HG02642 (cell line): ENCODE measurements at regions not wholly inside any gene's neighbourhood (a gene's known extent, or its start where the extent isn't known, plus 50 kb on each side); places are given as distances from the start of the nearest gene placed in this dataset.
"Not testable (repeated sequence)": the region's sequence is repeated elsewhere in the genome, so short reads cannot be mapped to it uniquely, and the experiment has no call there.

ENCODE experiments used
- ATAC-seq: cut with Tn5 transposase; IDR thresholded peaks from one replicate; pipeline ENCODE4 v1.9.1; 2021; ENCODE audit warnings: mild to moderate bottlenecking; ENCODE audit not compliant: unreplicated experiment, poor library complexity

DNA sequence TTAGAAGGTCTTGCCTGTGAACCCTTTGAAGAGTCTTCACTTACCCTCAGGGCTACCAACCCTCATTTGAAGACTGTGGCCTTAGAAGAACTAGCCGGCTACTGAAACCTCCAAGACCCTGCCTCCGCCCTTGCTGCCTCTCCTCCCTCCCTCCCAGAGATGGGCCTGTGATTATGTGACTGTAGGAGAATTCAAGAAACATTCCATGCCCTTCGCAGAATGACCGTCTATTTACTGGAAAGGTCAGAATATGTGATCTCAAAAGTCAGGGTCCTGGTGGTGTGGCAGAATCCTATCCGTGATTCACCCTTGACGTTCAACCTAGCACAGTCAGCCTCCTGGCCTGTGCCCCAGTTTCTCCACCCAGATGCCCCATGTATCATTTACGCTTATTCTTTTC lies 109.6 kb downstream of the CTNND1 start:
- no peak for ATAC-seq

DNA sequence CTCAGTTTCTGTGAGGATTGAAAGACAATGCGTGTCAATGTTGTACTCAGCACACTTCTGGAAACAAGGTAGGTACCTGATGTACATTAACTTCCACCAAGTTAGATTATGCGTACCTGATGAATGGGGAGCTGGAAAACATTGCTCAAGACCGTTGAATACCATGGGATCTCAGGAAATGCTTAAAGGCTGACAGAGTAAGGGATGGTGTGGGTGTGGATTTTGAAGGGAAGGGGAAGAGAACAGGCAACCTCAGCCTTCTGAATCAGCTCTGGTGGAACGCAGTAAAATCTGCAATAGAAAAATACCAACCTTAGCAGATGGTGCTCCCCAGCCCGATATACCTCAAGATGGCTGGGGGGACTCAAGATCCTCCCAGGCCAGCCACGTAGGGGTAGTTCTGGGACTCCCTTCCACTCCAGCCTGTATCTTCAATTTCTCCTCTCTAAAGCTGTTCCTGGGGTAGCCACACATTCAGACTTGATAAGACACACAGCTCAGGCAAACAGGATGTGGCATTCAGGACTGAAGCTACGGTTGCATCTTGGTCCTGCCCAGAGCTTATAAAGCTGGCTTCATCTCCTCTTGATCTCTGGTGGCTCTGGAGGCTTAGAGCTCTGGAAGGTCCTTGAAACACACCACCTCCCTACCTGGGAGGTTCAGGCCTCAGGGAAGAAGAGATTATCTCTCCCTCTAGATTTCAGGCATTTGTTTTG lies 111.8 kb downstream of the CTNND1 start:
- ATAC-seq, result no peak

DNA sequence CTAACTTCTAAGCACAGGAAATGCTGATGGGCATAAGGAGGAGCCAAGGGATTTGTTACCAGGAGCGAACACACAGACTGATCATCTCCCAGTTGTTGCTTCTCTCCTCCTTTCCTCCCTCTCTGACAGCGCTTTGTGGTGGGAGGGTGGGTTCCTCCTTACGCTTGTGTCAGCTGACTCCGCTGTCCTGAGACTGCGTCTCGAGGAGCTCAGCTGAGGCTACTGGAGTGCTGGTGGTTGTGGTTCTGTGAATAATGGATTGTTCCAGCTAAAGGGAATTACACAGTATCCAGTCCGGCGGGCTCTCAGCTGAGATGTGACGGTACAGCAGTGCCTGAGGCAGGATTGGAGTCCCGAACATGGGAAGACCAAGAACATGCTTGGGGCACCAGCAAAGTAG lies 113.4 kb downstream of the CTNND1 start:
- no peak for ATAC-seq

DNA sequence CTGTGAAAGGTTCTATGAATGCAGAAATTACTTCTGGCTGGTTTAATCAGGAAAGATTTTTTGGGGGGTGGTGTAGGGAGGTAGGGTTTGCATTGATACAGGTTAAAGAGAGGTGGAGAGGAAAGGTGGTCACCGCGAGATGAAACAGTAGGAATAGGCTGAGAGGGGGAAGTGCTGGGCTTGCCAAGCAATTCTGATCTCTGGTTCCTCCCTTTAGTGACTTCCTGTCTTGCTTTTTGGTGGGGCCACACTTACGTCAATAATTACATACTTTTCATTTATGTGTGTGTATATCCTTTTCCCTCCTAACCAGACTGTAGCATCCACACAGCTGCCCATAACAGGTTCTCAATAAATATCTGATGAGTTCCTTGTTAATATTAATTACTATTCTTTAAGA lies 120.0 kb downstream of the CTNND1 start:
- no peak for ATAC-seq

DNA sequence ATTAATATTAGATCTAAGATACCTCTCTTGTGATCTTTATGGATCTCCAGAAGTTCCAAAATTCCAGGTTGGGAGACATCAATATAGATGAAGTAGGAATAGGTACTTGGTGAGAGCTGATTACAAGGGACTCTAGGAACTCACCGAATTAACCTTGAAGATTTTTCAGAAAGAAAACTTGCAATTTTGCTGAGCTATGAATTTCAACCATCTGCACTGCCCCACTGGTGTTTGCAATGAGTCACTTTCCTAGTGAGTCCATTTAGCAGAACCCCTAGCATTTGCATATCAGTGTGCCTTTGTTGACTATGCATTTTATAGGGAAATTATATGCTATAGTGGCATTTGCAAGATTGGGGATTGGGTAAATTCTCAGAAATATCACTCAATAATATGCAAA lies 122.0 kb downstream of the CTNND1 start:
- ATAC-seq, result no peak

DNA sequence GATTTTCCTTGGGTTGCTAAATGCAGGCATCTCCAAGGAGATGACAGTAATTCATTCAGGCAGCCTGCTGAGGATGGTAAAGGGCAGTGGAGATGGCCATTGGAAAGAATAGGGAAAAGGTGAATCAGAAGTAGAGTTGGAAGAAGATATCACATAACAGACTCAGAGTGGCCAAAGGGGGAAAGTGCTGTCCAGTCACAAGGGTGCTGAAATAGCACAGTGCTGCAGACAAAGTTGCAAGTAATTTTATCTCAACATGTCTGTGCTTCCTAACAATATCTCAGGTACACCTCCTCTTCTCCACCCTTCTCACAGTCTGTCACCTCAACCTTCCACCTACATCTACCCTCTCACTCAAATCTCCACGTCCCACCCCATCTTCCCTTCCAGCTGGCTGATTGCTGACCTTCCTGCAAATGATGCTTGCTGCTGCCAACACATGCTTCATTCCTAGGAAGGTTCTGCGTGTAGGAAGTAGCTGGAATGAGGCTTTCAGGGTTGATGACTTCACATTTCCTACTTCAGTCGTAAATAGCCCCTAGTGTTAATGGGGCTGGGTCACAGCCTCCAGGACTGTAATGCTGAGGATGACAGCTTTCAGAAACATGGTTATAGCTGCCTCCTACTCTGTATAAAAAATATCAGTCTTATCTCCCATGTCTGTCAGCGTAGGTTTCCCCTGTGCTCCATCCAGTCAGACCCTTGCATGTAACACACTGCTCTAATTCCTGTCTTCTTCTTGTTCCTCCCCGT lies 123.9 kb downstream of the CTNND1 start:
- no peak for ATAC-seq

DNA sequence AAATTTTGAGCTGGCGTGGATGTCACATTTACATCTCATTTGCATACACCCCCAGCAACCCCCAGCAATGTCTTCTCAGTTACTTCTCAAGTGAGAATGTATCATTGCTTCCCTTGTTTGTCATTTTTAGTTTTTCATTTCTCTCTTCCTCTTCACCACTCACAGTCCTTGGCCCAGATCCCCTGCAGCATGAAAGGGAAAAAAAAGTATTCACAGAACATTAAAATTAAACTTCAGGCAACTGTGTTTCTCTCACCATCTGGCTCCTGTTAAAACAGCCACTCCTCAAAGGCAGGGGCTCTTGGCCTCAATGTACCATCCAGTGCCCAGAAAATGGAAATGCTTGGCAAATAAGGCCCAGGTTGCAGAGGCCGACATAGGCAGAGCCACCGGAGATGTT lies 126.8 kb downstream of the CTNND1 start:
- no peak for ATAC-seq

DNA sequence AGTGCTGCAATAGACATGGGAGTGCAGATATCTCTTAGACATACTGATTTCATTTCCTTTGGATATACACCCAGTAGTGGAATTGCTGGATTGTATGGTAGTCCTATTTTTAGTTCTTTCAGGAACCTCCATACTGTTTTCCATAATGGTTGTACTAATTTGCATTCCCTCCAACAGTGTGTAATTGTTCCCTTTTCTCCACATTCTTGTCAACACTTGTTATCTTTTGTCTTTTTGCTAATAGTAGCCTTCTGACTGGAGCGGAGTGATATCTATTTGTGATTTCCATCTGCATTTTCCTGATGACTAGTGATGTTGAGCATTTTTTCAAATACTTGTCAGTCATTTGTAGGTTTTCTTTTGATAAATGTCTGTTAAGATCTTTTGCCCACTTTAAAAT lies 128.9 kb downstream of the CTNND1 start:
- no peak for ATAC-seq

DNA sequence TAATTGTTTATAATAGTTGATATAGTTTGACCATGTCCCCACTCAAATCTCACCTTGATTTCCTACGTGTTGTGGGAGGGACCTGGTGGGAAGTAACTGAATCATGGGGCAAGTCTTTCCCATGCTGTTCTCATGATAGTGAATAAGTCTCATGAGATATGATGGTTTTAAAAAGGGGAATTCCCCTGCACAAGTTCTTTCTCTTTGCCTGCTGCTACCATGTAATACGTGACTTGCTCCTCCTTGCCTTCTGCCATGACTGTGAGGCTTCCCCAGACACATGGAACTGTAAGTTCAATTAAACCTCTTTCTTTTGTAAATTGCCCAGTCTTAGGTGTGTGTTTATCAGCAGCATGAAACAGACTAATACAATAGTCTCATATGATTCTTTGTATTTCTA lies 130.5 kb upstream of the OR9Q1 start:
- ATAC-seq, result not testable (repeated sequence)

DNA sequence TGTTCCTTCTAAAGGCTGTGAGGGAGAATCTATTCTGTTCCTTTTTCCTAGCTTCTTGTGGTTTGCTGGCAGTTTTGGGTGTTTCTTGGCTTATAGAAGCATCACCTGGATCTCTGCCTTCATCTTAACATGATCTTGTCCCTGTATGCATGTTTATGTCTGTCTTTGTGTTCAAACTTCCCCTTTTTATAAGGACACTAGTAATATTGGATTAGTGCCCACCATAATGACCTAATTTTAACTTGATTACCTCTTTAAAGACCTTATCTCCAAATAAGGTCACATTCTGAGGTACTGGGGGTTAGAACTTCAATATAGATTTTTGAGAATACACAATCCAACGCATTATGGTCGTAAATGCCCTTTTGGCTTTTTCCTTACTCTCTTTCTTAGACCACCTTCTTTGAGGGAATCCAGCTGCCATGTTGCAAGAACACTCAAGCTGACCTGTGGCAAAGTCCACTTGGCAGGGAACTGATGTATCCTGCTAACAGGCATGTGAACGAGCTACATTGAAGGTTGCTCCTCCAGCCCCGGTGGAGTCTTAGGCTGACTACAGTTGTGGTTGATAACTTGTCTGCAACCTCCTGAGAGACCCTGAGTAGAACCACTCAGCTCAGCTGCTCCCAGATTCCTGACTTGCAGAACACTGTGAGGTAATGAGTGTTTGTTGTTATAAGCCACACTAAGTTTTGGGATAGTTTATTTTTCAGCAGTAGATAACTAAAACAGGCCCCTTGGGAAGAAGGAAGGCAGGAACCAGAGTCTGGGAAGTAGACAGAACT lies 127.1 kb upstream of the OR9Q1 start:
- ATAC-seq, result no peak

DNA sequence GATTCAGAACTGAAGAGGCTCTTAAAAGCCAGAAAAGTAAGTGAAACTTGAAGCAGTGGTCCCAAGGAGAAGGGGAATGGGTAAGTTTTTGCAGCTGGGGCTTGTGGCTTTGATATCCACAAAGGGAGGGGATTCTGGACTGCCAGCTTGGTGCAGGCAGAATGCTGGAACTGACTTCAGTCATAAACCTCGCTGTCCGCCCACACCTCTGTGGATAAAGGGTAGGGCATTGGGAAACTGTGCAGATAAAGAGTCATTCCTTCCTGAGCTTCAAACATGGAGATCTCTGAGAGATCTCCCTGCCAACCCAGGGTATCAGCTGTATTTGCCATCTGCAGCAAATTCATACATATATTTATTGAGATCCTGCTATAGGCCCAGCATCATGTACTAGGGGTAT lies 124.3 kb upstream of the OR9Q1 start:
- no peak for ATAC-seq

DNA sequence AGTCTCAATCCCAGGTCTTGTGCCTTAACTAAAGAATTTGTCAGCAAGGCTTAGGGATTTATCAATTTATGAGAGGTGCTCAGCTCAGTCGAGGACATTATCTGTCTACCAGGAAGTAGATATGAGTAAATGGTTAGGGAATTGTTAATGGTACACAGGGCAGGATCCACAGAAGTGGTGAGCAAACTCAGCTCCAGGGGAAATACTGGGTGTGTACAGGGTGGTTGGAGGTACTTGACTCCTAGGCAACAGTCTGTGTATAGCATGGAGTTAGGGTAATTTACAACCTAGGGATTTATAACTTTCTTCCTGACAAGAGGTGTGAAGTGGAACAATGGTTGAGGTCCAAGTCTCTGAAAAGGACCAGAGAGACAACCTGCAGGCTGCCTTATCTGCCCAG lies 123.4 kb upstream of the OR9Q1 start:
- ATAC-seq, result no peak

DNA sequence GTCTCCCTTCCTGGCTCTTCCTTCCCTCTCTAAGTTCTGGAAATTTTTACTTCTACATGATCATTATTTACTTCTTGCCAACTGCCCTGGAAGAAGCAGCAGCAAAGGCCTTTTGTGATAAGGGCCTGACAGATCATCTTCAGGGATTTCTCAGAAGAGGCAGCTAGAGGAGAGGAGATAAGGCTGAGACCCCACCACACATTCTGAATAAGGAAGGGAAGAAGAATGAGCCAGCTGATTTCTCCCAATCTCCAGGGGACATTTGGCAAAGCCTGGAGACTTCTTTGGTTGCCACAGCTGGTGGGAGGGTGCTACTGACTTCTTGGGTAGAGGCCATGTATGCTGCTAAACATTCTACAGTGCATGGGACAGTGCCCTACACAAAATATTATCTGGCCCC lies 122.4 kb upstream of the OR9Q1 start:
- no peak for ATAC-seq

DNA sequence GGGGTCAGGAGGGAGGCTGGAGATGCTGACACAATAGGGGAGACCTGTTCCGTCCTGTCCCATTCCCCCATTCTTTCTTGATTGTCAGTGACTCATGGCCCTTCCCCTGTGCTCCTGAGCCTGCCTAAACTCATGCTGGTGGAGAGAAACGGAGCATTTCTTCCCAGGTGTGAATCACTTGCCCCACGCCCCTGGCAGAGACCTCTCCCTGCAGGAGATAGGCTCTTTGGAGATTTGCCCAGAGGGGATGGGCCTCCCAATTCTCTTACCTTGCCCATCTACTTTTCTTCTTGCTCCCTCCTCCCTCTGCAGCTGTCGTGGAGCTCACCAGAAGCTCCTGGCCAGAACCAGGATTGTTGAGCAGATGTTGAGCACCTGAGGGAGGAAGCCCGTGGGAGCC lies 121.9 kb upstream of the OR9Q1 start:
- no peak for ATAC-seq

DNA sequence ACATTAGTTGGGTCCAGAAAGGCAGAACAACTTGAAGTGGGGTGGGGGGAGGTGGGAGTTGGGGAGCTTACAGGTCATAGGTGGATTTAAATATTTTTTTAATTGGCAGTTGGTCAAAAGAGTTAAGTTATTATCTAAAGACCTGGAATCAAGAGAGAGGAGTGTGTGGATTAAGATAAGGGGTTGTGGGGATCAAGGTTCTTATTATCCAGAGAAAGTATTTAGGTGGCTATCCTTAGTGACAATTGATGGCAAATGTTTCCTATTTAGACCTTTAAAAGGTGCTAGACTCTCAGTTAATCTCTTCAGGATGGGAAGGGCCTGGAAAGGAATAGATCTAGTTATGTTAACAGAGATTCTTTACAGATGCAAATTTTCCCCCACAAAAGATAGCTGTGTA lies 120.7 kb upstream of the OR9Q1 start:
- ATAC-seq, result no peak

DNA sequence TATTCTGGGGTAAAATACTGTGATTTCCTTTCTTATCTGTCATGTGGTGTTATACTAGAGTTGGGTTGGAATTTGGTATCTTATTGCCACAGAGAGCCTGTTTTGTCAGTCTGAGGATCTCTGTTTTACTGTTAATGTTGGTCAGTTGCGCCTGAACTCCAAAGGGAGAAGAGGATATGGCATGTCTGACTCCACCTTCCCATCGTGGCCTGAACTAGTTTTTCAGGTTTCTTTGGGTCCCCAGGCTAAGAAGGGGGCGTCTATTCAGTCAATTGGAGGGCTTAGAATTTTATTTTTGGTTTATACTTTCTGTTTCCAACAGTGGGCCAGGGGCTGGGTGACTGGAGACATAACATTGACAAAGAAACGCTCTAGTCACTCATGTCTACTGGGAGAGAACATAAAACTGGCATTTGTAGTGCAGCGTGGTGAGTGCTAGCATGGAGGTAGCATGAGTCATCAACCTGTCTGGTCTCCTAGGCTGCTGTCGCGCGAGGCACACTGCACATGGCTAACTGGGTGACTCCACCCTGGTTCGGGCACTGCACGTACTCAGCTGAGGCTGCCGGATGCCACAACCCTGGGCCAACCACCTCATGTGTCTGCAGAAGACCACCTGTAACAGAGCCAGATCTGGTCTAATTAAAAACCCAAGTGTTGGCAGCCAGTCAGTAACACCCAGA lies 120.1 kb upstream of the OR9Q1 start:
- peak; percentile 74 for ATAC-seq

DNA sequence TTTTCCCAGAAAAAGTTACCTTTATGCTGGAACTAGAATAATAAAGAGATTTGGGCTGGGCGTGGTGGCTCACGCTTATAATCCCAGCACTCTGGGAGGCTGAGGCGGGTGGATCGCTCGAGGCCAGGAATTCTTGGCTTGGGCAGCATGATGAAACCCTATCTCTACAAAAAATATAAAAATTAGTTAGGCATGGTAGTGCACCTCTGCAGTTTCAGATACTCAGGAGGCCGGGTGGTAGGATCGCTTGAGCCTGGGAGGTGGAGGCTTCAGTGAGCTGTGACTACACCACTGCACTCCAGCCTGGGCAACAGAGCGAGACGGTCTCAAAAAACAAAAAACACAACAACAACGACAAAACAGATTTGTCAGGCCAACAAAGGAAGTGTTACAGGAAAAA lies 119.3 kb upstream of the OR9Q1 start:
- ATAC-seq, result no peak

DNA sequence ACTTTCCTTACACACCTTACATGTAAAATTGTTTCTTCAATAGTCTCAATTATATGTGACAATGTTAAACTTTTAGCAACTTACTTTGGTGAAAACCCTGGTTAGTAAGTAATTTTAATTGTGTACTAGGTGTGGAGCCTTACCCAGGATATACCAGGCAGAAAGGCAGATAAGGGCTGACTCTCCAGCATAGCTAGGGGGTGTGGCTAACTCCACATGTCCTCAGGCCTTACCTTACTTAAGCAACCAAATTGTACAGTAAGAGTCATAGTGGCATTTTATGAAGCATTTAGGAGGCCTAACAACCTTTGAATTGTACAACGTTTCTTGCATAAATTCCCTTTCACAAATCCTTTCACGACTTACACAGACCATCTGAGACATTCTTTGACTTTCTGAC lies 118.2 kb upstream of the OR9Q1 start:
- no peak for ATAC-seq

DNA sequence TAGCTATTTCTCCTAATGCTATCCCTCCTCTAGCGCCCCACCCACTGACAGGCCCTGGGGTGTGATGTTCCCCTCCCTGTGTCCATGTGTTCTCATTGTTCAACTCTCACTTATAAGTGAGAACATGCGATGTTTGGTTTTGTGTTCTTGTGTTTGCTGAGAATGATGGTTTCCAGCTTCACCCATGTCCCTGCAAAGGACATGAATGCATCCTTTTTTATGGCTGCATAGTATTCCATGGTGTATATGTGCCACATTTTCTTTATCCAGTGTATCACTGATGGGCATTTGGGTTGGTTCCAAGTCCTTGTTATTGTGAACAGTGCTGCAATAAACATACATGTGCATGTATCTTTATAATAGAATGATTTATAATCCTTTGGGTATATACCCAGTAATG lies 115.3 kb upstream of the OR9Q1 start:
- ATAC-seq, result not testable (repeated sequence)

DNA sequence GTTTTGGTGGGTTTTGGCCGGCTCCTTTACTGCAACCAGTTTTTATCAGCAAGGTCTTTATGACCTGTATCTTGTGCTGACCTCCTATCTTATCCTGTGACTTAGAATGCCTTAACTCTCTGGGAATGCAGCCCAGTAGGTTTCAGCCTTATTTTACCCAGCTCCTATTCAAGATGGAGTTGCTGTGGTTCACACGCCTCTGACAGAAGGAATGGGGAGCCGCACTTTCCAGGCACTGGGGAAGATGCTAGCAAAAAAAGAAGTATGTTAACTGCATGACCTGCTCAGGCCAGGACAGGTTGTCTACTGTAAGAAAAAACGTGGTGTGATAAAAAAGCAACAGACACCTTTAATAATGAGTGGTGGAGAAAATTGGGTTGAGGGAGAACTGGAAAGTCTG lies 112.2 kb upstream of the OR9Q1 start:
- not testable (repeated sequence) for ATAC-seq
